ENCODE measurements at regions not wholly inside any gene's neighbourhood (a gene's known extent, or its start where the extent isn't known, plus 50 kb on each side); places are given as distances from the start of the nearest gene placed in this dataset.

DNA sequence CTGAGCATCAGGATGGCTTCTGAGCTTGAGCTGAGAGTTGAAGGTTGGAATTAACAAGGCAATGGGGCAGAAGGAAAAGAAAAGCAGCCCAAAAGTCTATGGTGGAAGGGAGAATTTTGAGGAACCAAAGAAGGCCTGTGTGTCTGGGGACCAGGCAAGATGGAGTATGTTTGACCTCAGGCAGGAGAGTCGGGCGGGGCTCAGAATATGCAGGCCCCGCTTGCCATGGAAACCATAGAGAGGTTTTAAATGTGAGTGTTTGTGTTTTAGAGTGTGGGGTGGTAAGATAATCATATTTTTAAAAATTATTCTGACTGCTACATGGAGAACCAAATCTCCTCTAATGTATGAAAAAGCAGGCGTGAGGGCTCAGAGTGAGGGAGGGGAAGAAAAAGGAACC, 174.0 kb upstream of the PPP2R2B start:
- TF ChIP-seq EP300 (IDR thresholded peaks at IDR 0.05; ENCODE audit: borderline replicate concordance) (no peak), EGR1 (IDR thresholded peaks at IDR 0.05) (no peak), NFIC (IDR thresholded peaks at IDR 0.05) (no peak), FOXM1 (IDR thresholded peaks at IDR 0.05; ENCODE audit: borderline replicate concordance, low read depth) (no peak), TAF1 (IDR thresholded peaks at IDR 0.05; ENCODE audit: low read depth) (no peak), TCF12 (IDR thresholded peaks at IDR 0.05; ENCODE audit: low read depth) (no peak), TEAD4 (IDR thresholded peaks at IDR 0.05) (no peak)
- TF ChIP-seq, protein P1, sequence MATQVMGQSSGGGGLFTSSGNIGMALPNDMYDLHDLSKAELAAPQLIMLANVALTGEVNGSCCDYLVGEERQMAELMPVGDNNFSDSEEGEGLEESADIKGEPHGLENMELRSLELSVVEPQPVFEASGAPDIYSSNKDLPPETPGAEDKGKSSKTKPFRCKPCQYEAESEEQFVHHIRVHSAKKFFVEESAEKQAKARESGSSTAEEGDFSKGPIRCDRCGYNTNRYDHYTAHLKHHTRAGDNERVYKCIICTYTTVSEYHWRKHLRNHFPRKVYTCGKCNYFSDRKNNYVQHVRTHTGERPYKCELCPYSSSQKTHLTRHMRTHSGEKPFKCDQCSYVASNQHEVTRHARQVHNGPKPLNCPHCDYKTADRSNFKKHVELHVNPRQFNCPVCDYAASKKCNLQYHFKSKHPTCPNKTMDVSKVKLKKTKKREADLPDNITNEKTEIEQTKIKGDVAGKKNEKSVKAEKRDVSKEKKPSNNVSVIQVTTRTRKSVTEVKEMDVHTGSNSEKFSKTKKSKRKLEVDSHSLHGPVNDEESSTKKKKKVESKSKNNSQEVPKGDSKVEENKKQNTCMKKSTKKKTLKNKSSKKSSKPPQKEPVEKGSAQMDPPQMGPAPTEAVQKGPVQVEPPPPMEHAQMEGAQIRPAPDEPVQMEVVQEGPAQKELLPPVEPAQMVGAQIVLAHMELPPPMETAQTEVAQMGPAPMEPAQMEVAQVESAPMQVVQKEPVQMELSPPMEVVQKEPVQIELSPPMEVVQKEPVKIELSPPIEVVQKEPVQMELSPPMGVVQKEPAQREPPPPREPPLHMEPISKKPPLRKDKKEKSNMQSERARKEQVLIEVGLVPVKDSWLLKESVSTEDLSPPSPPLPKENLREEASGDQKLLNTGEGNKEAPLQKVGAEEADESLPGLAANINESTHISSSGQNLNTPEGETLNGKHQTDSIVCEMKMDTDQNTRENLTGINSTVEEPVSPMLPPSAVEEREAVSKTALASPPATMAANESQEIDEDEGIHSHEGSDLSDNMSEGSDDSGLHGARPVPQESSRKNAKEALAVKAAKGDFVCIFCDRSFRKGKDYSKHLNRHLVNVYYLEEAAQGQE (IDR thresholded peaks at IDR 0.05; ENCODE audit: low read depth) = no peak
- TF ChIP-seq, protein P2, sequence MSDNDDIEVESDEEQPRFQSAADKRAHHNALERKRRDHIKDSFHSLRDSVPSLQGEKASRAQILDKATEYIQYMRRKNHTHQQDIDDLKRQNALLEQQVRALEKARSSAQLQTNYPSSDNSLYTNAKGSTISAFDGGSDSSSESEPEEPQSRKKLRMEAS (IDR thresholded peaks at IDR 0.05) = no peak
- TF ChIP-seq, protein P3, sequence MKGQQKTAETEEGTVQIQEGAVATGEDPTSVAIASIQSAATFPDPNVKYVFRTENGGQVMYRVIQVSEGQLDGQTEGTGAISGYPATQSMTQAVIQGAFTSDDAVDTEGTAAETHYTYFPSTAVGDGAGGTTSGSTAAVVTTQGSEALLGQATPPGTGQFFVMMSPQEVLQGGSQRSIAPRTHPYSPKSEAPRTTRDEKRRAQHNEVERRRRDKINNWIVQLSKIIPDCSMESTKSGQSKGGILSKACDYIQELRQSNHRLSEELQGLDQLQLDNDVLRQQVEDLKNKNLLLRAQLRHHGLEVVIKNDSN (IDR thresholded peaks at IDR 0.05) = no peak

DNA sequence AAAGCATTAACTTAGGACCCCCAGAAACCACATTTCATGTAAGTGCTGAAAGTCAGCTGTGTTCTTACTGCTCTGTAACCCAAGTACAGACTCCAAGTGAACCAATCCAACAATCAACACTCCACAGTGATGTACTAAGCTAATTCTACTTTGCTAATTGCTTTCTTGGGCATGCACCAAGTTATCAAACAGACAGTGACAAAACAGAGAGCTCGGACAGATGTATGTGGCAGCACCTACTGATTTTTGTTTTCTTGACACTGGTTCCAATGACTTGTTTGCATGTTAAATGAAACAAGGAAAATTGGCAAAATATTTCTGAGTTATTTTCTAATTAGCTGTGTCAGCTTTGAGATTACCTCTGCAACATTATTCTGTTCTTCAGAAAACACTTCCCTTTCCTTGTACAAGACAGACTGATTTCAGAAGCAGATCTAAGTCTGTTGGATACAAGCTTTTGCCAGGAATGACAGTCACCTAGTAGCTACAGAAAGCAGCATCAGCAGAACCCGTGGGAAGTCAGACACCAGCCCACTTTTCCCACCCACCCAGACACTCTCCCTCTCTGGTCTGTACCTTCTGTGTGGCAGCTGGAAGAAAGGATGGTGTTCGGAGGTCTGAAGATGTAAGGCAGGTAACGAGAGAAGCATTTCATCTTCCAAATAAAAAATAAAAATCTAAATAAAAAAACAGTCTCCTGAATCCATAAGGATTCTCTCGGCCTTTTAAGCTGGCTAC, 176.7 kb upstream of the PPP2R2B start:
- TF ChIP-seq YY1 (IDR thresholded peaks at IDR 0.05; ENCODE audit: low read depth) = no peak
- TF ChIP-seq RAD21 (IDR thresholded peaks at IDR 0.05; ENCODE audit: low read depth) = no peak
- no peak for TF ChIP-seq TAF1 (IDR thresholded peaks at IDR 0.05; ENCODE audit: low read depth)
- no peak for TF ChIP-seq EP300 (IDR thresholded peaks at IDR 0.05; ENCODE audit: borderline replicate concordance)
- TF ChIP-seq FOXM1 (IDR thresholded peaks at IDR 0.05; ENCODE audit: borderline replicate concordance, low read depth) = no peak
- no peak for TF ChIP-seq ZBTB7A (IDR thresholded peaks at IDR 0.05; ENCODE audit: low read depth)
- TF ChIP-seq, protein P1 (IDR thresholded peaks at IDR 0.05; ENCODE audit: low read depth) = no peak
- TF ChIP-seq, protein P3 (IDR thresholded peaks at IDR 0.05) = no peak
- TF ChIP-seq CEBPB (IDR thresholded peaks at IDR 0.05) = no peak
- TF ChIP-seq TEAD4 (IDR thresholded peaks at IDR 0.05) = no peak
- TF ChIP-seq NFIC (IDR thresholded peaks at IDR 0.05) = no peak
- no peak for TF ChIP-seq CREB1 (IDR thresholded peaks at IDR 0.05; ENCODE audit: low read depth)
- no peak for TF ChIP-seq EGR1 (IDR thresholded peaks at IDR 0.05)
- no peak for TF ChIP-seq TCF12 (IDR thresholded peaks at IDR 0.05; ENCODE audit: low read depth)
- TF ChIP-seq, protein P2 (IDR thresholded peaks at IDR 0.05) = no peak

DNA sequence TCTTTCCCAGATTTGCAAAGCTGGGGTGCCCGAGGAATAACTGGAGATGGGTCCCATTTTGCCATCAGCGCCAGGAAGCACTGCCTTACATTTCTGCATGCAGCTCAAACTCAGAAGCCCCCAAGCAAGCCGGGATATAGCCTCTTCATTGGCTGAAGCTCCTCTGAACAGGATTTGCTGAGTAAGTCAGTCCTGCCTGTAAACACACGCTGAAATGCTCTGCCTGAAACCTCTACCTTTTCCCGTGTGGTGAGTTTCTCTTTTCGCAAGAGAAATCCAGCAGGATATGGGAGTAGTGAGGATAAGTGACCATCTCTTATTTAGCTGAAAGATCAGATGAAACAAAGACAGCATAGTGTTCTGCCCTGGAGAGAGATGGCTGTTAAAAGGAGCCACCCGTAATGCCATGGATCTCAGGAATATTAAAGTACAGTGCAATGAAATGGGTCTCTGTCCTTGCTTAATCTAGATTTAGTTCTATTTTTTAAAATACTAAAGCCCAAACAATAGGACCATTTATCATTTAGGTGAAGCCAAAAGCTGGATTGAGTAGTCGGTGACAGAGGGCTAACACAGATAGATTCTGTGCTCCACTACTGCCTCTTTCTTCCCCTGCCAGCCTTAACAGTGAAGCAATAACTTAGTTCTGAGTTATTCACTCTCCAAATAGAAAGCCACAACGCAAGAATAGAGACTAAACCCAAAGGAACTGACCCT, 177.5 kb upstream of the PPP2R2B start:
- TF ChIP-seq, protein P3 (IDR thresholded peaks at IDR 0.05) = no peak
- no peak for TF ChIP-seq RAD21 (IDR thresholded peaks at IDR 0.05; ENCODE audit: low read depth)
- no peak for TF ChIP-seq EP300 (IDR thresholded peaks at IDR 0.05; ENCODE audit: borderline replicate concordance)
- no peak for TF ChIP-seq YY1 (IDR thresholded peaks at IDR 0.05; ENCODE audit: low read depth)
- TF ChIP-seq, protein P2 (IDR thresholded peaks at IDR 0.05) = no peak
- TF ChIP-seq CEBPB (IDR thresholded peaks at IDR 0.05) = no peak

DNA sequence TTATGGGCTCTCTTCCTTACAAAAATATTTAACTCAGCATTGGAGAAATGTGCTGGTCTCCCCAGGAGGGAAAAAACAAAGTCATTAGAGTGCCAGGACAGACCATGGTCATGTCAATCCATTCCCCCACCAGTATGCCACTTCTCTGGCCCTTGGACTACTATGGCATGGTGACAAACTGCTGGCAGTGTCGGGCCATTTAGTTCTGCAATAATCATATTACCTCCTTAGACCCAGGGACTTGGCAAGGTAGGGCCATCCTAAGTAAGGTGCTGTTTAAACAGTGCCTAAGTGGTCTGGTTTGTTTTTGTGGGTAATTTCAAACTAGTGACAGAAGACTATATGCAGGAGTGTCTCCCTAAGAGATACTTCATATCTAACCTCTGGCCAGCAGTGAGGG, 177.8 kb upstream of the STK32A start:
- TF ChIP-seq TCF12 (IDR thresholded peaks at IDR 0.05; ENCODE audit: low read depth) (no peak), CEBPB (IDR thresholded peaks at IDR 0.05) (no peak), FOXM1 (IDR thresholded peaks at IDR 0.05; ENCODE audit: borderline replicate concordance, low read depth) (no peak), NFIC (IDR thresholded peaks at IDR 0.05) (no peak), RAD21 (IDR thresholded peaks at IDR 0.05; ENCODE audit: low read depth) (no peak), TAF1 (IDR thresholded peaks at IDR 0.05; ENCODE audit: low read depth) (no peak), EP300 (IDR thresholded peaks at IDR 0.05; ENCODE audit: borderline replicate concordance) (no peak), ZBTB7A (IDR thresholded peaks at IDR 0.05; ENCODE audit: low read depth) (no peak), EGR1 (IDR thresholded peaks at IDR 0.05) (no peak), YY1 (IDR thresholded peaks at IDR 0.05; ENCODE audit: low read depth) (no peak), CREB1 (IDR thresholded peaks at IDR 0.05; ENCODE audit: low read depth) (no peak), TEAD4 (IDR thresholded peaks at IDR 0.05) (no peak)
- TF ChIP-seq, protein P1 (IDR thresholded peaks at IDR 0.05; ENCODE audit: low read depth) = no peak
- TF ChIP-seq, protein P3 (IDR thresholded peaks at IDR 0.05) = no peak
- TF ChIP-seq, protein P2 (IDR thresholded peaks at IDR 0.05) = no peak

Measured in Ishikawa (cell line).